SW480 (cell line): ENCODE measurements at regions not wholly inside any gene's neighbourhood (a gene's known extent, or its start where the extent isn't known, plus 50 kb on each side); places are given as distances from the start of the nearest gene placed in this dataset.
A peak's percentile ranks its signal among the peaks of the same experiment; 100 is the strongest.

Source experiments
- DNase-seq: peaks from one replicate; pipeline ENCODE4 v3.0.0-alpha.2; 2016; ENCODE audit warnings: low spot score

GRCh38 chr3:57009802-57010201 is 50.7 kb upstream of the SPATA12 start:
- no peak for DNase-seq

GRCh38 chr3:57009367-57009766 is 51.1 kb upstream of the SPATA12 start:
- DNase-seq, result no peak

- peak; percentile 20 for DNase-seq
Measured at GRCh38 chr3:57007521-57008460, 52.7 kb upstream of the SPATA12 start.

- DNase-seq, result no peak
Measured at GRCh38 chr3:57006949-57007419, 53.5 kb upstream of the SPATA12 start.

GRCh38 chr3:57006179-57006657 is 54.2 kb upstream of the SPATA12 start:
- DNase-seq, result no peak

- DNase-seq, result no peak
Measured at GRCh38 chr3:57004229-57004628, 56.2 kb upstream of the SPATA12 start.

GRCh38 chr3:57003676-57004075 is 56.8 kb upstream of the SPATA12 start:
- no peak for DNase-seq

- no peak for DNase-seq
Measured at GRCh38 chr3:57001356-57001755, 59.1 kb upstream of the SPATA12 start.

GRCh38 chr3:57000012-57000411 is 60.5 kb upstream of the SPATA12 start:
- no peak for DNase-seq

- DNase-seq, result no peak
Measured at GRCh38 chr3:56999547-56999946, 60.9 kb upstream of the SPATA12 start.

- DNase-seq, result no peak
Measured at GRCh38 chr3:56998076-56998529, 62.4 kb upstream of the SPATA12 start.

- no peak for DNase-seq
Measured at GRCh38 chr3:56997675-56998074, 62.8 kb upstream of the SPATA12 start.

GRCh38 chr3:56997041-56997440 is 63.4 kb upstream of the SPATA12 start:
- no peak for DNase-seq

- DNase-seq, result no peak
Measured at GRCh38 chr3:56994391-56994790, 66.1 kb upstream of the SPATA12 start.

- no peak for DNase-seq
Measured at GRCh38 chr3:56990641-56991015, 69.8 kb upstream of the SPATA12 start.

- DNase-seq, result no peak
Measured at GRCh38 chr3:56989977-56990640, 70.4 kb upstream of the SPATA12 start.

GRCh38 chr3:56989169-56989976 is 71.1 kb upstream of the SPATA12 start:
- DNase-seq, result no peak

GRCh38 chr3:56988458-56989168 is 71.9 kb upstream of the SPATA12 start:
- DNase-seq, result peak; percentile 65

GRCh38 chr3:56987238-56987895 is 73.1 kb upstream of the SPATA12 start:
- DNase-seq, result no peak

- DNase-seq, result no peak
Measured at GRCh38 chr3:56986347-56986746, 74.1 kb upstream of the SPATA12 start.

- no peak for DNase-seq
Measured at GRCh38 chr3:56985878-56986277, 74.6 kb upstream of the SPATA12 start.
